GM12878 (cell line): ENCODE measurements at regions not wholly inside any gene's neighbourhood (a gene's known extent, or its start where the extent isn't known, plus 50 kb on each side); places are given as distances from the start of the nearest gene placed in this dataset.

Experiments used
- ATAC-seq: fragments of 200-7000 bp; cut with Tn5 transposase; 3 replicates; pipeline ENCODE4 v1.9.1; 2020; ENCODE audit warnings: mild to moderate bottlenecking, moderate library complexity
- BruUV-seq: library from RNA; stranded (reverse); fragments of 400-500 nt; replicated peaks from 2 replicates; lab custom pipeline; 2021; lab: Mats Ljungman, UMichigan
- CTCF ChIA-PET: fragments of 300-600 bp; sonication (Branson Sonifier 250); formaldehyde crosslinking; extraction: SDS; loops from one replicate; lab custom pipeline; 2021; ENCODE audit warnings: inconsistent platforms; lab: Yijun Ruan, JAX
- POLR2A ChIA-PET: fragments of 350-600 bp; formaldehyde crosslinking; extraction: SDS; loops from one replicate; lab custom pipeline; 2021; ENCODE audit warnings: inconsistent platforms; lab: Charles Lee
- RAD21 ChIA-PET: fragments of 300-600 bp; sonication (Branson Sonifier 250); formaldehyde crosslinking; loops from one replicate; lab custom pipeline; 2023; ENCODE audit warnings: antibody characterized with exemption; ENCODE audit not compliant: unreplicated experiment; lab: Charles Lee
- SMC1A ChIA-PET: fragments of 300-600 bp; sonication (Branson Sonifier 250); formaldehyde crosslinking; loops from one replicate; lab custom pipeline; 2023; ENCODE audit not compliant: unreplicated experiment, uncharacterized antibody; lab: Charles Lee
- DNase-seq: peaks from one replicate; pipeline ENCODE4 v3.0.0-alpha.2; 2011; ENCODE audit warnings: low read depth, low spot score
- FAIRE-seq: peaks from 3 replicates; lab custom pipeline; 2011; peaks lifted over from hg19 to GRCh38; lab: Jason Lieb, UNC
- H2AFZ ChIP-seq: 2 replicates; pipeline ENCODE4 v1.6.0; 2011; ENCODE audit warnings: low read depth, low read length, control low read depth; ENCODE audit not compliant: control insufficient read depth
- H3K27ac ChIP-seq: 2 replicates; pipeline ENCODE4 v1.5.1; 2011; ENCODE audit warnings: control low read depth; ENCODE audit not compliant: control insufficient read depth, insufficient read depth
- H3K27me3 ChIP-seq, 2 experiments: replicated peaks in 1 of 2; 2 replicates each; pipeline versions ENCODE4 v1.6.0 to v1.6.1; 2011; ENCODE audit warnings: low read length in 1 of 2; ENCODE audit not compliant: control insufficient read depth in 2 of 2, insufficient read depth in 2 of 2
- H3K36me3 ChIP-seq, 2 experiments: 2 replicates each; pipeline ENCODE4 v1.5.1; 2011; ENCODE audit warnings: low read length in 1 of 2; ENCODE audit not compliant: control insufficient read depth in 2 of 2, insufficient read depth in 2 of 2
- H3K4me1 ChIP-seq: 2 replicates; pipeline ENCODE4 v1.6.1; 2011; ENCODE audit warnings: mild to moderate bottlenecking, low read length, moderate library complexity, mixed read lengths; ENCODE audit not compliant: control insufficient read depth, insufficient read depth
- H3K4me2 ChIP-seq: 2 replicates; pipeline ENCODE4 v1.6.0; 2011; ENCODE audit warnings: control low read depth; ENCODE audit not compliant: control insufficient read depth, insufficient read depth
- H3K4me3 ChIP-seq: fragments of 200-600 bp; sonication (generic); 2 replicates; pipeline ENCODE4 v1.5.1; 2016
- H3K79me2 ChIP-seq: 2 replicates; pipeline ENCODE4 v1.6.0; 2011; ENCODE audit warnings: low read length; ENCODE audit not compliant: control insufficient read depth, insufficient read depth
- H3K9ac ChIP-seq: 2 replicates; pipeline ENCODE4 v1.8.0; 2011; ENCODE audit warnings: low read length, control low read depth, mixed read lengths; ENCODE audit not compliant: control insufficient read depth, insufficient read depth
- H3K9me3 ChIP-seq: replicated peaks from 3 replicates; pipeline ENCODE4 v1.5.1; 2011; ENCODE audit warnings: mild to moderate bottlenecking, low read length; ENCODE audit not compliant: control insufficient read depth, insufficient read depth
- H4K20me1 ChIP-seq: 2 replicates; pipeline ENCODE4 v1.6.0; 2011; ENCODE audit not compliant: control insufficient read depth, insufficient read depth
- HDGF ChIP-seq: fragments of 450-650 bp; IDR thresholded peaks from 2 replicates; pipeline ENCODE4 v1.6.1; 2016; ENCODE audit warnings: antibody characterized with exemption
- IKZF2 ChIP-seq, 2 experiments: fragments of 450-650 bp; IDR thresholded peaks; 2 replicates each; pipeline ENCODE4 v1.6.1; 2017; ENCODE audit warnings: mild to moderate bottlenecking in 2 of 2, moderate library complexity in 2 of 2
- JUND ChIP-seq: IDR thresholded peaks from 2 replicates; pipeline ENCODE4 v1.6.1; 2012; ENCODE audit warnings: low read depth, mild to moderate bottlenecking, low read length, improper control_type of control experiment, moderate library complexity
- MXI1 ChIP-seq: fragments of 150-350 bp; IDR thresholded peaks from 2 replicates; pipeline ENCODE4 v1.6.1; 2011; ENCODE audit warnings: low read depth, mild to moderate bottlenecking, inconsistent platforms, low read length, improper control_type of control experiment
- NBN ChIP-seq: fragments of 450-650 bp; IDR thresholded peaks from 2 replicates; pipeline ENCODE4 v1.6.1; 2016
- NFIC ChIP-seq: IDR thresholded peaks from 2 replicates; pipeline ENCODE4 v1.6.1; 2012; ENCODE audit warnings: low read depth, mild to moderate bottlenecking, inconsistent platforms, low read length, moderate library complexity
- NFYA ChIP-seq: IDR thresholded peaks from 2 replicates; pipeline ENCODE4 v1.6.1; 2011; ENCODE audit warnings: low read depth, mild to moderate bottlenecking, low read length, improper control_type of control experiment, borderline replicate concordance
- TCF3 ChIP-seq: IDR thresholded peaks from 2 replicates; pipeline ENCODE4 v1.6.1; 2012; ENCODE audit warnings: low read depth, mild to moderate bottlenecking, low read length, borderline replicate concordance; ENCODE audit not compliant: insufficient read depth
- WGBS: methylation state at CpG from one replicate; pipeline ENCODE4 v1.1.6; 2016; ENCODE audit warnings: low lambda C conversion rate; ENCODE audit not compliant: insufficient replicate concordance, insufficient coverage; ENCODE audit errors: missing lambda C conversion rate; 5-methylcytosine and 5-hydroxymethylcytosine counted together
- in situ Hi-C: fragments of 300-500 bp; cut with MboI; formaldehyde crosslinking; loops from 9 replicates; pipeline ENCODE4 v1.14.3; 2018; ENCODE audit warnings: mixed read lengths
- intact Hi-C: fragments of 100-400 bp; cut with micrococcal nuclease; formaldehyde crosslinking; loops from one replicate; pipeline ENCODE4 v1.14.2; 2022; ENCODE audit not compliant: unreplicated experiment
- TF ChIP-seq, protein P1 (sequence below): IDR thresholded peaks from 2 replicates; pipeline ENCODE4 v1.6.1; 2012; ENCODE audit warnings: low read depth, low read length, improper control_type of control experiment

DNA sequence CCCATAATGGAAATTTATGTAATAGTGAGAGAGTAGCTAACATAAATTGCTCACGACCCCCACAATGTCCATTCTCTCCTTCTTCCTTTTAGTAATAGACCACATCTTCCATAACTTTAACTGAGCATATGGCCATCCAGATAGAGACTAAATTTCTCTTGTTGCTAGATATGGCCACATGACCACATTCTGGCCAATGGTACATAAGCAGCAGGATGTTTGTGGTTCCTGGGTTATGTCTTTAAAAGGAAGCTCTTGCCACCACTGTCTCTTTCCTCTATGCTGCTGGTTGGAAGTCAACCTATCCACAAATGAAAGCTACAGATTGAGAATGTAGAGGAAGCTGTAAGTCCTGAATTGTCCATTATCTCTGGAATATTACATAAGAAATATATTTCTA lies 59.7 kb upstream of the NPHP3 start:
- no peaks in the 10 kb centered on the region for H3K9me3 ChIP-seq
- H3K27me3 ChIP-seq, result peaks cover 0 to 3% of the 10 kb centered on the region in 2 experiments; a peak in 1 of 4 replicates
- no peak for TF ChIP-seq NBN
- TF ChIP-seq MXI1, result no peak
- no peak for TF ChIP-seq IKZF2 (IDR thresholded peaks at IDR 0.05)
- POLR2A ChIA-PET, result interaction anchor here (0.7 kb wide), 1 partner anchor 9 kb away, joined by 3 read pairs; no protein-coding TSS in a partner anchor
- ATAC-seq (no peak), FAIRE-seq (no peak), DNase-seq (no peak)
- in situ Hi-C loops (no loop called here), intact Hi-C loops (no loop called here)
- RAD21 ChIA-PET, result no interaction called here
- no TSS peak for BruUV-seq
- CTCF ChIA-PET, result no interaction called here
- SMC1A ChIA-PET, result no interaction called here
- H3K36me3 ChIP-seq, result no peaks in the 10 kb centered on the region
- H2AFZ ChIP-seq, result no peak overlapping the region
- no peaks in the 10 kb centered on the region for H3K79me2 ChIP-seq
- H3K4me1 ChIP-seq, result no peaks in the 10 kb centered on the region
- WGBS, result 10% methylated on average over 1 of the region's 1 CpG
- H4K20me1 ChIP-seq, result no peaks in the 10 kb centered on the region
- H3K27ac ChIP-seq, result no peak overlapping the region
- H3K4me2 ChIP-seq, result no peak overlapping the region
- no peak overlapping the region for H3K4me3 ChIP-seq
- H3K9ac ChIP-seq, result no peak overlapping the region

DNA sequence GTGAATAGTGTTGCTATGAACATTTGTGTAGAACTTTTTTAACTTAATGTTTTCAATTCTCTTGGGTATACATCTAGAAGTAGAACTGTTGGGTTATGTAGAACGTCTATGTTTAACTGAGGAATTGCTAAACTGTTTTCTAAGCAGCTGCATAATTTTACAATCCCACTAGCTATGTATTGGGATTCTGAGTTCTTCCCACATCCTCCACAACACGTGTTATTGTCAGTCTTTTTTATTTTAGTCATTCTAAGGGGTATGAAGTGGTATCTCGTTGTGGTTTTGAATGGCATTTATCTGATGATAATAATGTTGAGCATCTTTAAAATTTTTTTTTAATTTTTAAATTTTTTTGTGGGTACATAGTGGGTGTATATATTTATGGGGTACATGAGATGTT lies 55.0 kb upstream of the NPHP3 start:
- BruUV-seq, result no TSS peak
- H3K36me3 ChIP-seq, result no peaks in the 10 kb centered on the region
- SMC1A ChIA-PET, result interaction anchor here (1.2 kb wide), 1 partner anchor 15 kb away, joined by 3 read pairs; no protein-coding TSS in a partner anchor
- RAD21 ChIA-PET, result no interaction called here
- 1% methylated on average over 3 of the region's 3 CpGs for WGBS
- POLR2A ChIA-PET, result no interaction called here
- no peak for TF ChIP-seq HDGF
- TF ChIP-seq TCF3, result no peak
- no peak for TF ChIP-seq NFIC
- TF ChIP-seq JUND, result no peak
- TF ChIP-seq NFYA, result no peak
- TF ChIP-seq, protein P1, sequence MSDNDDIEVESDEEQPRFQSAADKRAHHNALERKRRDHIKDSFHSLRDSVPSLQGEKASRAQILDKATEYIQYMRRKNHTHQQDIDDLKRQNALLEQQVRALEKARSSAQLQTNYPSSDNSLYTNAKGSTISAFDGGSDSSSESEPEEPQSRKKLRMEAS, result no peak
- no peaks in the 10 kb centered on the region for H3K9me3 ChIP-seq
- no peaks in the 10 kb centered on the region for H3K79me2 ChIP-seq
- in situ Hi-C loops, result no loop called here
- CTCF ChIA-PET, result no interaction called here
- no peaks in the 10 kb centered on the region for H4K20me1 ChIP-seq
- intact Hi-C loops, result no loop called here
- H3K27me3 ChIP-seq, result peaks cover 0 to 3% of the 10 kb centered on the region in 2 experiments; a peak in 1 of 4 replicates
- no peak overlapping the region for H3K4me3 ChIP-seq
- no peak for DNase-seq
- no peak for ATAC-seq
- H2AFZ ChIP-seq, result no peak overlapping the region
- H3K4me2 ChIP-seq, result no peak overlapping the region
- no peak for FAIRE-seq
- H3K27ac ChIP-seq, result no peak overlapping the region
- no peak overlapping the region for H3K9ac ChIP-seq
- H3K4me1 ChIP-seq, result no peaks in the 10 kb centered on the region
